ENCODE measurements at regions not wholly inside any gene's neighbourhood (a gene's known extent, or its start where the extent isn't known, plus 50 kb on each side); places are given as distances from the start of the nearest gene placed in this dataset.

DNA sequence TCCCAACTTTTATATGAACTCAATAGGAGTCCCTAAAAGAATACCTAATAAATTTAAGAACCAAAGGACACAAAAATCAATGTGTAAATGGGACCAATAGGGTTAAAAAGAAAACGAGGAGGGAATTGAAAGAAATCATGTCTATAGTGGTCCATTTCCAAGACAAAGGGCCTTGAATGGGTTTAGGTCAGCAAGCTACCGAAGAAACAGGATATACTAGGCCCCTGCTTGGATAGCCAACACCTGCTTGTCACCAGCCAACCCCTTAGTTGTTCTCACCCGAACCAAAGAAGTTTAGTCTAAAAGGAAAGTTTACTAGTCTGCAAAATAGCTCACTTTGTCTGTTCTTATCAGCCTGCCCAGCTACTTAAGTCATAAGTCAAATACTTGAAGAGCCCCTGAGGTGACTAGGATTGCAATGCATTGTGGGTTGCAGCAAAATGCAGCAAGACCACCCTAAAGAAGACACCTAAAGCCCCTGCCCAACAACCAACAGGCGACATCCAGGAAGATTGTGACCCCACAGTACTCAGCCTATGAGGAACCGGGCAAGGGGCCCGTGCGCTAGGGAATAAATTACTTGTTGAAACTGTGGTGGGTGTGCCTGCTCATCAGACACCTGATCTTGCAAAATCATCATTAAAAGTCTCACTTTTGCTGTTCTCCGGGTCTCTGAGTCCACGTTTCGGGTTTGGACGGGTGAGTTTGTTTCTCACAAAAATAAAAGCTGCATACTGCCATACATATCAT lies 183.9 kb upstream of the PPP1R26 start:
- no peak for DNase-seq

DNA sequence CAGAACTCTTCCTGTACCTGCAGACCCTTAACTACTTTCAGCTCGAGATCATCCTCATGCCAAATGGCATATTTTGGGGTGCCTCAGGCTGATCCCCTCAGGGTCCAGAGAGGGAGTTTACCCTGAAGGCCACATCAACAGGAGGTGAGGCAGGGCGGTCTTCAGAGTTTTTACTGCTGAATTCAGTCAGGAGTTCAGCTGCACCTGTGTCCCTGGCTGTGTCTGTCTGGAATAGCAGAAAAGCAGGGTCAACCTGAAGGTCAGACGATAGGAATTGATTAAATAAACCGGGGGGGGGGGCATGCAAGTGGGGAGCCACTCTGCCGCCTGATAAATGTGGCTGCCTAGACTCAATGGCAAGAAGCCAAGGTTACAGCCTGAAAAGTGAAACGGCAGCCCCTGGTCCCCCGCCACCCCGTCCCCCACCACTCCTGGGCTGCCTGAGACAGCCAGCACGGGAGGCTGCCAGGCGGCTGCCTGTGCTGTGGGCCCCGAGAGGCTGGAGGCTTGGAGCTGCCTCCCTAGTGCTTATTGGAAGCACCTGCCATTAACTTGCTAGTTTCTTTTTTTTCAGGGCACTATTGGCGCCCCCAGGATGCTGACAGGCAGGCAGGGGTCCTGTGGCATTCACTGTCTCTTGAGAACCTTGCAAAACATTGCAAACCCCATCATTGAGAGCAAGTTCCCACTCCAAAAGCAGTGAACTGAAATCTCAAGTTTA lies 182.7 kb upstream of the PPP1R26 start:
- DNase-seq = no peak

GRCh38 chr9:135297456-135298075 lies 182.0 kb upstream of the PPP1R26 start:
- no peak for DNase-seq

DNA sequence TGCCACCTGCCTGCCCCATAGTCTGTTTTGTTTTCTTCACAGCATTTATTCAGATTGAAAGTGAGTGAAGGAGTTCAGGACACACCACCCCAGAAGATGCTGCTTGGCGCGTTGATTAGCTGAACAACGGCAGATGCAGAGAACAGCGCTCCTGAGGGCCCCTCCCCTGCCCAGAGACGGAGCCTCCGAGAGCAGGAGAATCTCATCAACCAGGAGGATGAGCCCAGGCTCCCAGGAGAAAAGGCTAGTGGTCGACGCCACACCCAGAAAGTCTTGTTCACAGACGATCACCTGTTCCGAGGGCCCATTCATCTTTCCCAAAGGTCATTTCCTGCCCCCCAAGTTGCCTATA lies 180.4 kb upstream of the PPP1R26 start:
- no peak for DNase-seq

GRCh38 chr9:135299651-135300345 lies 179.8 kb upstream of the PPP1R26 start:
- DNase-seq = no peak

DNA sequence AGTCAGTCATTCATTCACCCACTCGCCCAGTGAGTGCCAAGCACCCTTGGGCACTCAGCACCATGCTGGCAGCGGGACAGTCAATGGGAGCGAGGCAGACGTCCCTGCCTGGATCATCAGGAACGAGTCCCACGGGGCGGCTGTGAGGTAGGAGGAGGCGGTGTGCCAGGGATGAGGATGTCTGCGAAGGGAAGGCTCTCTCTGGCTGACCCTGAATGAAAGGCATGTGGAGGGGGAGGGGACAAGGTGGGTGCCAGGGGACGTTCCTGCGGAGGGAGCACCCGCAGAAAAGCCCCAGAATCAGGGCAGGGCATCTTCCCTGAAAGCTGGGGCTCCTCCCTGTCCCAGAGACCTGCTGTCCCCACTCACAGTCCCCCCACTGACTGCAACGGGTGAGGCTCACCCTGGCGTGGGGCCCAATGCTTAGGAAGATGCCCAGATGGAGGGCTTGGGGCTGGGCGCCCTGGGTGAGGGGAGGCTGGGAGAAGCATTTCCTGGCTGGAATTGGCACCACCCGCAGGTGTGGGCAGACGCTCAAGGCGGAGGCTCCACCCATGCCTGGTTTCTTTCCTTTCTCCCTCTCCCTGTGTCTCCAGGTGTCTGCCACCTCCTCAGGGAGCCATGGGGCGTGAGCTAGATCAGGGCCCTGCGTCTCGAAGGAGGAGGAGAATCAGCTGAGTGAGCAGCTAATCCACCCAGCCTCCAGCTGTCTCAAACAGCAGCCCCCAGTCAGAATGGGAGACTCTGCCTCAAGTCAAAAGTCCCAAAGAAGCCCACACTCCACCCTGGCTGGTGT lies 179.0 kb upstream of the PPP1R26 start:
- no peak for DNase-seq

DNA sequence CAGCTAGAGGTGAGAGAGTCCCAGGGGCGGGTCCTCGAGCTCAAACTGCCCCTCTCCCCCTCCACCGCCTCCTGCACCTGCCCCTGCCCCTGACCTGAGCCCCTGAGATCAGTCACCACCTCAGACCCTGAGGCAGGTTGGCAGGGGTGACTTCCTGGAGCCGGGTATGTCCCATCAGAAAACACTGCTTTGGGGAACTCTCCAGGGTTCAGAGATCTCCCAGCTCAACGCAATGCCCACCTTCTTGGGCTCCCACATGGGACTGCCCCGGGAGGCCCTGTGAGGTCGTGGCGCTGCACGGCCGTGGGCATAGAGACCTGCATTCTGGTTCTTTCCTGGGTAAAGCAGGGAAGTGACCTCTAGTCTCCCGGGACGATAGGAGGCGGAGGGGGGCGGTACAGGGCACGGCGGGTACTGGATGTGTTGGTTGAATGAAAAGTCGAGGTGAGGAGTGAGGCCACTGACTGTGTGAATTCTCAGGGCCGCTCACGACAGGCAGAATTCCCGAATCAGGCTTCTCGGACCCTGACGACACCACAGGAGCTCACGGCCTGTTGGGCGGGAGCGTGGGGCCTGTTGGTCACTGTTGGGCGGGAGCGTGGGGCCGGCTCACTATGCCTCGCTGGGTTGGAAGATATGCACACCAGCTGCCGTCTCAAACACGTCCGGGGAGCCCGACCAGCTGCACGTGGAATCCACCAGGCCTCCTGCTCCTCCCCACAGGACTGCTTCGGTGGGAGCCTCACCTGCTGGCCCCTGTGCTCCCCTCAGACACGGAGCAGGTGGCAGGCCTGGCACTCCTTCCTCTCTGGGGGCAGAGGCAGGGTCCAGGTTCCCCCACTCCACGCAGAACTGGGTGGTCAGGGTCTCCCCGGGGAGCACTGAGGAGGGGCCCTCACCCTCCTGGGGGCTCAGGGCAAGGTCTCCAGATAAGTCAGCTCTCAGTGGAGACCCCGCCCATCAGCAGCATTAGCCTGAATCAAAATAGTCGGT lies 178.0 kb upstream of the PPP1R26 start:
- no peak for DNase-seq

DNA sequence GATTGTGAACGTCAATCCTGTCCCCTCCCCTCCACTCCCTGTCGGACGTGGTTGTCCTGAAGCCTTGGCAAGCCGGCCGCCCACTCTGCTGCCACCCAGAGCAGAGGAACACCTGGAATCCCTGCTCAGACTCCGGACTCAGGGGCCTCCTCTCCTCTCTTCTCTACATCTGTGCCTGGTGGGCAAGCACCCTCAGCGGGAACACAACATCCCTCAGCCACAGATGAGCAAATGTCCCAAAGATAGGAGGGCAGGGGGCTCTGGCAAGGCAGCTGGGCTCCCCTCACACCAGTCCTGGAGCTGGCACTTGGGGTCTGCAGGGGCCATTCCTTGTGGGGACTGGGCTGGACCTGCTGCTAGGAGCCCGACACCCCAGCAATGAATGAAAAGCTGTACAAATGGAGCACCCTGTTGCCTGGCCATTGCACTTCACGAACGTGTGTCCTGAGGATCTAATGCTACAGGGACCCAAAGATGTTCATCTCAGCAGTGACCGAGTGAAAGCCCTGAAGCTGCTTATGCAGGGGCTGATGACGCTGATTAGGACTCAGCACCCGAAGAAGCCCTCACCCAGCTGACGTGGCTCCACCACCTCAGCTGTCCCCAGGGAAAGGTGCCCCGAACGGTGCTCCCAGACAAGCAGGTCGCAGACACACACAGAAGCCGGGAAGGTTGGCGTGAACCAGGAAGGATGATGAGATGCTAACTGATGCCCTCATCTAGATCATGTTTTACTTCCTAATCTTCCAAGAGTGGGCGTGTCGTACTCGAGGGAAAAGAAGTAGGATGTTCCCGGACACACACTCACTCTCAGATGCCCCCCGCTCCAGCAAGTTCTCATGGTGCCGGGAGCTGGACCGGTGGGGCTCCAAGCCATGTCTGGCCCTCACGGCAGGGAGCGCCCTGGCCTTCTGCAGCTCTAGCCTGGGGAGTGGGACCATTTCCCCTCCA lies 177.0 kb upstream of the PPP1R26 start:
- DNase-seq = no peak

DNA sequence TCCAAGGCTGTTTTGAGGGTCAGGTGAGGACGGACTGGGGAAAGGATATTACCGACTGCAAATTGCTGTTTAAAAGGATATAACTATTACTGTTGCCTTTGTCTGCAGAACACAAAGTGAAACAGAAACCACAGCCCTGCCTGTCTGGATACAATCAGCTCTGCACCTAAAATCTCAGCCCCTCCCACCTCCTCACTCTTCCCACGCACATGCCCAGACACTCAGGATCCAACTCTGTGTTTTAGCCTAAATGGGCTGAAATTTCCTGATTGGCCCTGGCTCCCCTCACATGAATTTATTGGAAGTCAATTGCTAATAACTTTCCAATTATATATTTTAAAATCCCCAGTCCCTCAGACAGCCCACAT lies 176.3 kb upstream of the PPP1R26 start:
- DNase-seq = no peak

GRCh38 chr9:135303865-135304499 lies 175.6 kb upstream of the PPP1R26 start:
- no peak for DNase-seq

DNA sequence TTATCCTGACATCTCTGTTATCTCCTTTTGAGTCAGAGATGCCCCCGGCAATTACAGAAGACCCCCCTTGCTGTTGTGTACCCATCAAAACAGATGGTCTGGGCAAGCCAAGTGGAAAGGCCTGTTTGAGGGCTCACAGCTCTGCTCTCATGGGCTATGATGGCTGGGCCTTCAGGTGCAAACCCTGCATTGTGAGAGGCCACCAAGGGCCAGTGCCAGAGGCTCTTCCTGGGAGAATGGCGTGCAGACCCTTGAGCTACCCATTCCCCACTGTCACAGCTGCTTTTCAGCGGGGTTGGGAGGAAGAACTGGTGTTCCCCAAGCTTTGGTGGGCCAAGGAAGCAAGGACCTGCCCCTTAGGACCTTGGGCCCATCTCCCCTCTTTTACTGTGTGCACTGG lies 174.7 kb upstream of the PPP1R26 start:
- no peak for DNase-seq

DNA sequence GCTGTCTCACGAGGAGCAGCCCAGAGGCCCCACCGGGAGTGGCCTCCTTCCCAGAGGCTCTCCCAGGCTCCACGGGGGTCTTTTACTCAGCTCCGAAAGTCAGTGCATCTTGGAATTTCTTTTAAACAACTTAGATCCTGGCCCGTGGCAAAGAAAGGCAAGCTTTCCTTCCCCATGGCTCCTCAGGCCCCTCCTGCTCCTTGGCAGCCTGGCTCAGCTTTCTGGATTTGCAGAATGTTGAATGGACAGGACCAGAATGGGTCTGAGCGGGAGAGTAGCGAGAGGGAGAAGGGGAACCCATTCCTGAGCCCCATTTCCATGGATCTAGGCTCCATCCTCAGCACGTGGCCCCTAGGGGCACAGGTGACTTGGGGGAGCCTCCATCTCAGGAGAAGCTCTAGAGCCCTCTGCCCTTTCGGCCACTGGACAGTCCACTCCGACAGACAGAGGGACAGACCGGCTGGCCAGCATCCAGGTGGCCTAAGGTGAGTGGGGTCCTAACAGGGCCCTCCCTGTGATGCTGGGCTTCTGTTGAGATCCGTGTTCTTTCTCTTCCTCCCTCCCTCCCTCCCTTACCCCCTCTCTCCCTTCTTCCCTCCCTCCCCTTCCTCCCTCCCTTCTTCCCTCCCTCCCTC lies 173.9 kb upstream of the PPP1R26 start:
- DNase-seq = no peak

- DNase-seq = no peak
These were observed 172.9 kb upstream of the PPP1R26 start for GRCh38 chr9:135306699-135307098.

DNA sequence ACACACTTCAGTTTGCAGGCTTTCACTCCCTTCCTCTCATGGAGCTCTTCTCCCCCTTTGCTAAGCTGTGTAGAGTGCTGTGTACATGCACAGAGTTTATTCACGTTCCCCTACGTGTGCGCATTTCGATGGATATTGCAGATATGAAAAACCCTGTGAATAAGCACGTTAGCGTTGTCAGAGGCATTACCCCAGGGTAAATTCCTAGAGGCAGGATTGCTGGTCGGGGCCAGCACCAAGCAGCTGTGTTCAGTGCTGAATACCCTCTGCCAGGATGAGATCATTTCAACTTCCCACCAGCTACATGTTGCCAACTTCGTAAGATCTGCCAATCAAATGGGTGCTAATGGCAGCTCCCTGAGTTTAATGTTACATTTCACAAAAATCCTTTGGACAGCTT lies 172.3 kb upstream of the PPP1R26 start:
- peak; percentile 78 for DNase-seq

DNA sequence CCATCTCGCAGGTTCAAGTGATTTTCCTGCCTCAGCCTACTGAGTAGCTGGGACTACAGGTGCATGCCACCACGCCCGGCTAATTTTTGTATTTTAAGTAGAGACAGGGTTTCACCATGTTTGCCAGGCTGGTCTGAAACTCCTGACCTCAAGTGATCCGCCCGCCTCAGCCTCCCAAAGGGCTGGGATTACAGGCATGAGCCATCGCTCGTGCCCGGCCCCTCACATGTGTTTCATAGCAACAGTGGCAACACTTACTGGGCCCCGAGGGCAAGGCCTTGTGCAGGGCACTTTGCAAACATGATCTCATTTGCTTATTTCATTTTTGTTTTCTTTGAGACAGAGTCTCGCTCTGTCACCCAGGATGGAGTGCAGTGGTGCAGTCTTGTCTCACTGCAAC lies 171.7 kb upstream of the PPP1R26 start:
- DNase-seq = peak; percentile 62

- DNase-seq = no peak
These were observed 170.5 kb upstream of the PPP1R26 start for GRCh38 chr9:135308821-135309762.

GRCh38 chr9:135309763-135310125 lies 169.8 kb upstream of the PPP1R26 start:
- DNase-seq = no peak

- no peak for DNase-seq
These were observed 169.4 kb upstream of the PPP1R26 start for GRCh38 chr9:135310134-135310533.

Measured in tongue (tissue), 1 donor.